NCI-H1417 treated with DMSO at 0.1 percent for 48 hours (cell line): ENCODE measurements at regions not wholly inside any gene's neighbourhood (a gene's known extent, or its start where the extent isn't known, plus 50 kb on each side); places are given as distances from the start of the nearest gene placed in this dataset.
"Not testable (repeated sequence)": the region's sequence is repeated elsewhere in the genome, so short reads cannot be mapped to it uniquely, and the experiment has no call there.

ENCODE experiments used
- DNase-seq: peaks from one replicate; lab custom pipeline; 2025; lab: John Stamatoyannopoulos, UW

DNA sequence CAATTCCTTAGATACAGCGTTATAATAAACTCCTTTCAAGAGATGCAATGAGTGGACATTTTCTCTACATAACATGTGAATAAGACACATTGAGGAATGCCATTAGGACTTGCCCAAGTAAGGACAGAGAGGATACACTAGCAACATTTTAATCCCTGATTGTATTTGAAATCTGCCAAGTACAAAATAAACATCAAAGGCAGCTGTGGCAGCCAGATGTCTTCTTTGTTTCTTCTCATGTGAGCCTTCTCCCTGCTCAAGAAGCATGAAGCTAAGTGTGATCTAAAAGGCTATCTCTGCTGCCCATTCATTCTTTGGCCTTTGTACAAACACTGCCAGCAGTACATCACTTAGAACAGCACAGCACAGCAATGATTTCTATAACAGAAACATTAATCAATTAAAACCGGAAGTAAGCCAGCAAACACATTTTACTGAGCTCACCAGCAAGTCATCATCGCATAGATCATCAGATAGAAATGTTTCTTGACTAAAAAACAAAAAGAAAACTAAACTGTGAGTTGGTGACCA lies 364.0 kb downstream of the CNTN6 start:
- no peak for DNase-seq

DNA sequence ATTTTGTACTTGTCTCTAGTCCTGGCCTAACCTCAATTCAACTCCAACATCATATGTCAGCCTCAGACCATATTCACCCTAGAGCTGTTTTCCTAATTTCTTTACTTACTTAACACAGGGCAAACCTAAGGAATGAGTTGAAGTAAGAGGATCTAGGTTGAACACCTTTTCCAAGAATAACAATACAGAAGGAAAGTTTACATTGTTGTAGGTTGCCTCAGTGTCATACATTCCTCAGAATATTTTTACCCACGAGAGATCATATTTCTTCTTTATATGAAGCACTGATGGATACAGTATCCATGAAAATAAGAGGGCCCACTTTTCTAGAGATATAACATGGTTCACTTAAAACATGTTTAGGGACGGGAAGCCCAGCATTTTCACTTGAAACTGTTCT lies 369.5 kb downstream of the CNTN6 start:
- no peak for DNase-seq

DNA sequence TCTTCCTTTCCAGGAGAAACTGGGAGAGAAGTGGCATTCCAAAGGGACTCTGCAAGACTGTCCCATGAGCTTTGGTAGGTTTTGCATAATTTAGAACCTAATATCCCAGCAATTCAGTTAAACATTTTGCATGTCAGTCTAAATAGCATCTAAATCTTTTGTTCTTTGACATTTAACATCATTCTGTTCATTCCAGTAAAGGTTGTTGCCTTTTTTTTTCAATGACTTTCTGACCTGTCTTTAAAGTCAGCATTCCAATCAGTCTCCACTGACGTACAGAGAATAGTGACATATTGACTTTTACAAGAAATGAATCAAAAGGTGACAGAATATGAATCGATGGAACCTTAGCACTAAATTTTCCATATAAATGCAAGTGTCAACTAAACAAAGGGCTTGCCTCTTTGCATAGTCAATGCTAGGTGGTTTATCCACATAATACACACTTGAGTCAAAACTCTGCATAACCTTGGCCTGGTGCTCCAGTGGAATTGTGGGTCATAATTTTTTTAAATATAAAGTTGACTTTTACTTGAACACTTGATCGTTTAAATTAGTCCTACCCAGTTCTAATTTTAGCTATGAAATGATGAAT lies 370.1 kb downstream of the CNTN6 start:
- no peak for DNase-seq

GRCh38 chr3:1465091-1465490 lies 372.3 kb downstream of the CNTN6 start:
- DNase-seq, result not testable (repeated sequence)

DNA sequence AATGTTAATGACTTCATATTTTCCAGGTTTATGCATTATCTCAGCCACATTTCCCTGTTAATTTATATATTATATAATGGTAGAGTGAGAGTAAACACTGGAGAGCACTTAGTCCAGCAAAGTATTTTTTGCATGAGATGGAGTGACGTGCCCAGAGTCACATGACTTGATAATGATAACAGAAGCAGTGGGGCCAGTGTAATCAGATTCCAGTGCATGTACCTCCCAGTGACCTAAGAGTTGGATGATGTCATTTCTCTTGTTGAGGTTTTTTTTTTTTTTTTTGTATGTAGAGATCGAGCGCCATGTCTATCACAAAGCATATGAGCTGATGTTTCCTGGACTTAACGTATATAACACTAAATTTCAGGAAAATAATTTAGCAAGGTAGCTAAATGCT lies 375.3 kb downstream of the CNTN6 start:
- DNase-seq, result no peak

- DNase-seq, result no peak
Observed at GRCh38 chr3:1469248-1469647, 376.4 kb downstream of the CNTN6 start.

DNA sequence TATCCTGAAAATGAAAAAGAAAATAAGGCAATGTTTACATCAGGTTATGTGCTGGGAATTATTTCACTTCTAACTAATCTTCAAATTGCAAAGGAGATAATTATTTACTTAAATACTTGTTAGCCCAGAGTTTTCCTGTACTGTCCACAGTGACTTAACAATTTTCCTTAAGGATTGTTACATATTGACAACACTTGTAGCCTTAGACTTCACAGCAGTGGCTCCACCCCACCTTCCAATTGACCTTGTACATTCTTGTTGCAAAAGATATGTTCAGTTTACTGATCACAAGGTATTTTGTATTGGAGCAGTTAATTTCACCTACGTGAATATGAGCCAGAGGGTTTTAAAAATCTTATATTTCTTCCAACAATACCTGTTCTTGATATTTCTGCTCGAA lies 376.9 kb downstream of the CNTN6 start:
- DNase-seq, result no peak

- DNase-seq, result no peak
Observed at GRCh38 chr3:1477669-1478068, 384.8 kb downstream of the CNTN6 start.

DNA sequence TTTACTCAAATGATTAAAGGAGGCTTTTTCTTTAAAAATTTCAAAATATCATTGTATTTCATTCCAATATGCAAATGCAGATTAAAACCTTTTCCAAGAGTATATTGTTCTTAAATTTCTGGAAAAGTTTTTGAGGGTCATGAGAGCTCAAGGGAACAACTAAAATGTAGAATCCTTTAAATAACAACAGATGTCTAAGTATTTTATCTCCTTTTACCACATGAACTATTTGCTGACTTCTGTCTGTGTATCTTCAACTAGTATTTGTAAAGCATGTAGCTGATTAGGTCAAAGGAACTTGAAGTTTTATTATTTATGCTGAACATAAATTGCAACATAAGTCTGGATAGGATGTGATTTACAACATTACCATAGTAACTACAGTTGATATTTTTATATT lies 402.6 kb downstream of the CNTN6 start:
- DNase-seq, result no peak

DNA sequence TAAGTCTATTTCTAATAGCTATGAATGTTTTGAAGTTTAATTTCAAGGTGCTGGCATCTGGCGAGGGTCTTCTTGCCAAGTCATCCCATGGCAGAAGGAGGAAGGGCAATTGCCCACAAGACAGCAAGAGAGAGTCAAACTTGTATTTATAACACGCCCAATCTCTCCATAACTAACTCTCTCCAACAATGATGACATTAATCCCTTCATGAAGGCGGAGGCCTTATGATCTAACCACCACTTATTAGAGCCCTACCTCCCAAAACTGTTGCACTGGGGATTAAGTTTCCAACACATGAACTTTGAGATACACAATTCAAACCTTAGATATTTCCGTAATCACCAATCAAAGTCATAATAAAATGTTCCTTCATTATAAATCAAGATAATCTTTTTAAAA lies 406.9 kb downstream of the CNTN6 start:
- no peak for DNase-seq

DNA sequence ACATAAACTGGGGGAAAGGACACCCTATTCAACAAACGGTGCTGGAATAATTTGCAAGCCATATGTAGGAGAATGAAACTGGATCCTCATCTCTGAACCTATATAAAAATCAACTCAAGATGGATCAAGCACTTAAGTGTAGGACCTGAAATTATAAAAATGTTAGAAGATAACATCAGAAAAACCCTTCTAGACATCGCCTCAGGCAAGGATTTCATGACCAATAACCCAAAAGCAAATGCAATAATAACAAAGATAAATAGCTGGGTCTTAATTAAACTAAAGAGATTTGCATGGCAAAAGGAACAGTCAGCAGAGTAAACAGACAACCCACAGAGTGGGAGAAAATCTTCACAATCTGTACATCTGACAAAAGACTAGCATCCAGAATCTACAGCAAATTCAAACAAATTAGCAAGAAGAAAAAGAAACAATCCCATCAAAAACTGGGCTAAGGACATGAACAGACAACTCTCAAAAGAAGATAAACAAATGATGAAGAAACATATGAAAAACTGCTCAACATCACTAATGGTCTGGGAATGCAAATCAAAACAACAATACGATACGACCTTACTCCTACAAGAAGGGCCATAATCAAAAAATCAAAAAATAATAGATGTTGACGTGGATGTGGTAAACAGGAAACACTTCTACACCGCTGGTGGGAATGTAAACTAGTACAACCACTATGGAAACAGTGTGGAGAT lies 408.7 kb downstream of the CNTN6 start:
- no peak for DNase-seq

GRCh38 chr3:1506090-1506489 lies 413.3 kb downstream of the CNTN6 start:
- no peak for DNase-seq

GRCh38 chr3:1513662-1514061 lies 420.8 kb downstream of the CNTN6 start:
- no peak for DNase-seq

GRCh38 chr3:1515882-1516281 lies 423.1 kb downstream of the CNTN6 start:
- DNase-seq, result no peak

DNA sequence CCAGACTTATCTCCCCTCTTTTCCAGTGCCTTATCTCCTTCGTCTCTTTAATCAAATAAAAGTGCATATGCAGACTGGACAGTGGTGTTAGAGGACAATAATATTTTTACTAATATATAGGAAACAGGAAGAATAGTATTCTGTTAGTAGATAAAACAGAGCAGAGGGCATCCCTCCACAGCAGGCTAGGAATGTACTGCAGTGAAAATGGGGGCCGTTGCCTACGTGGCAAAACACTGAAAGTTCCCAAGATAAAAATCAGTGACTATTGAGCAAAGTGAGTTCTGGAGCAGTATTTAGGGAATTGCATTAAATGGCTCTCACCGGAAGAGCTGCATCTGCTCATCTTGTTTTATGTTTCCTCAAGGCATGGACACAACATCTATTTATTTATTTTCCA lies 435.0 kb downstream of the CNTN6 start:
- no peak for DNase-seq

GRCh38 chr3:1528621-1529020 lies 435.8 kb downstream of the CNTN6 start:
- DNase-seq, result no peak

- DNase-seq, result no peak
Observed at GRCh38 chr3:1529676-1530075, 436.9 kb downstream of the CNTN6 start.

- no peak for DNase-seq
Observed at GRCh38 chr3:1531981-1532380, 439.2 kb downstream of the CNTN6 start.

GRCh38 chr3:1532935-1533606 lies 440.2 kb downstream of the CNTN6 start:
- DNase-seq, result no peak

- no peak for DNase-seq
Observed at GRCh38 chr3:1533763-1534162, 440.9 kb downstream of the CNTN6 start.

DNA sequence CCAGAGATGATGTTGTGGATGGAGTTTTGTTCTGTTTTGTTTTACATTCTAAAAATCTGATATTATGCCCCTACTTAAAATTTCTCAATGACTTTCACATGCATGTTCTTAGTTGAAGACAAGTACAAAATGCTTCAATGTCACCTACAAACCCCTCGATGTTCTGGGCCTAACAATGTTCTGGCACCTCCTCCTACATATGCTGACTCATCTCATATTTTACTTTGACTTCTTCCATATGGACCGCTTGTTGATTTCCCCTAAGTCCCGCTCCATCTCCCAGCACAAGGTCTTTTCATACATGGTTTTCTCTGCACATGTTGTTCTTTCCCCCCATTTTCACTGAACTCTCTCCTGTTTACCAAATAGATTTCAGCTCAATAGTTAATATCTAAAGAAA lies 441.4 kb downstream of the CNTN6 start:
- DNase-seq, result no peak

GRCh38 chr3:1535361-1535760 lies 442.5 kb downstream of the CNTN6 start:
- no peak for DNase-seq

DNA sequence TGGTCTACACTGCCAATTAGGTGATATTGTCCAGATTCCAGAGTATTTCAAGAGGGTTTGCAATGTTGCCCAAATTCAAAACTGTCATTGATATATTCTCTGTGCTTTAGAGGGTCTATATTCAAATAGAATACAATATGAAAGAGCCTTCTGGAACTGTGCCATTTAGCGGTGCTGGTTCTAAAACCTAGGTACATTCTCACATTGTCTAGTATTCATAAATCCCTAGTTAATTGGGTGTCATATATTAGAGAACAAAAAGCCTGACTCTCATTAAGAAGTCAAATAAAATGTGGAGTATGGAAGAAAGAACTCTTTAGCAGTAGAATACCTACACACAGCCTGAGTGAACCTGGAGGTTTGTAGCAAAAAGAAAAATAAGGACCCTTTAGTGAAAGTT lies 447.9 kb downstream of the CNTN6 start:
- DNase-seq, result no peak
